ENCODE measurements at regions not wholly inside any gene's neighbourhood (a gene's known extent, or its start where the extent isn't known, plus 50 kb on each side); places are given as distances from the start of the nearest gene placed in this dataset.
A peak's percentile ranks its signal among the peaks of the same experiment; 100 is the strongest.

- no peaks in the 10 kb centered on the region for H3K9me3 ChIP-seq
- no peak overlapping the region for H3K4me3 ChIP-seq
- no peaks in the 10 kb centered on the region for H3K27me3 ChIP-seq
- 42 to 50% methylated on average over 4 of the region's 4 CpGs for WGBS, 2 donors
- TF ChIP-seq CTCF (IDR thresholded peaks at IDR 0.05): no peak
- H3K4me1 ChIP-seq: peaks cover 0 to 5% (median 0%) of the 10 kb centered on the region in 9 donors
- intact Hi-C loops (cut with DNase I): no loop called here
- DNase-seq: peak in 1 of 2 donors; percentile 24
- H3K36me3 ChIP-seq: no peaks in the 10 kb centered on the region
- peak in 6 of 8 donors; percentile 28 to 76 (median 66) for ATAC-seq
- no peak overlapping the region for H3K27ac ChIP-seq
Measured at GRCh38 chr2:59734743-59735142, 818.7 kb downstream of the BCL11A start.

- no peak overlapping the region for H3K4me3 ChIP-seq
- DNase-seq (no peak), ATAC-seq (peak in 4 of 8 donors; percentile 27 to 55 (median 42))
- no peak for TF ChIP-seq CTCF (IDR thresholded peaks at IDR 0.05)
- no peaks in the 10 kb centered on the region for H3K9me3 ChIP-seq
- H3K4me1 ChIP-seq: peaks cover 0 to 5% (median 0%) of the 10 kb centered on the region in 9 donors
- H3K27me3 ChIP-seq: peaks cover 0 to under 1% (median 0%) of the 10 kb centered on the region in 7 donors
- intact Hi-C loops (cut with DNase I): no loop called here
- WGBS, 2 donors: 42 to 60% methylated on average over 3 of the region's 3 CpGs
- H3K27ac ChIP-seq: no peak overlapping the region
- H3K36me3 ChIP-seq: no peaks in the 10 kb centered on the region
Measured at GRCh38 chr2:59733970-59734369, 819.5 kb downstream of the BCL11A start.

DNA sequence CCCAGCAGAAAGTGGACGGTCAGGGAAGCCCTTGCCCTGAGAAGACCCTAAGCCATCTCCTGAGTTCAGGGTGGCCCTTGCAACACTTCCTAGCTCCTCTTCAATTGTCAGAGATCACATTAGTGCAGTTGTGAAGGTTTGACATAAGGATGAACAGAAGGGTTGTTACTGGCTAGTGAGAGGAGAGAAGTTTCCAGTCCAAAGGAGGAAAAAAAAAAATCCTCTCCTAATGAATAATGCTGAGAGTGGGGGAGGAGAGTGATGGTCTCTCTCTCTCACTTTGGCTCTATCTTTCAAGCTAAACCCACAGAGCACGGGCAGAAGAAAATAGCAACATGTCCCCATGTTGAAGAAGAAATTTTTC, 819.9 kb downstream of the BCL11A start:
- ATAC-seq (no peak), DNase-seq (no peak)
- H3K4me3 ChIP-seq: no peak overlapping the region
- TF ChIP-seq CTCF (IDR thresholded peaks at IDR 0.05): no peak
- peaks cover 0 to 3% (median 0%) of the 10 kb centered on the region in 7 donors for H3K27me3 ChIP-seq
- no peaks in the 10 kb centered on the region for H3K36me3 ChIP-seq
- WGBS, 2 donors: 83 to 84% methylated on average over 2 of the region's 2 CpGs
- intact Hi-C loops (cut with DNase I): no loop called here
- no peak overlapping the region for H3K27ac ChIP-seq
- no peaks in the 10 kb centered on the region for H3K9me3 ChIP-seq
- H3K4me1 ChIP-seq: peaks cover 0 to 5% (median 0%) of the 10 kb centered on the region in 9 donors

DNA sequence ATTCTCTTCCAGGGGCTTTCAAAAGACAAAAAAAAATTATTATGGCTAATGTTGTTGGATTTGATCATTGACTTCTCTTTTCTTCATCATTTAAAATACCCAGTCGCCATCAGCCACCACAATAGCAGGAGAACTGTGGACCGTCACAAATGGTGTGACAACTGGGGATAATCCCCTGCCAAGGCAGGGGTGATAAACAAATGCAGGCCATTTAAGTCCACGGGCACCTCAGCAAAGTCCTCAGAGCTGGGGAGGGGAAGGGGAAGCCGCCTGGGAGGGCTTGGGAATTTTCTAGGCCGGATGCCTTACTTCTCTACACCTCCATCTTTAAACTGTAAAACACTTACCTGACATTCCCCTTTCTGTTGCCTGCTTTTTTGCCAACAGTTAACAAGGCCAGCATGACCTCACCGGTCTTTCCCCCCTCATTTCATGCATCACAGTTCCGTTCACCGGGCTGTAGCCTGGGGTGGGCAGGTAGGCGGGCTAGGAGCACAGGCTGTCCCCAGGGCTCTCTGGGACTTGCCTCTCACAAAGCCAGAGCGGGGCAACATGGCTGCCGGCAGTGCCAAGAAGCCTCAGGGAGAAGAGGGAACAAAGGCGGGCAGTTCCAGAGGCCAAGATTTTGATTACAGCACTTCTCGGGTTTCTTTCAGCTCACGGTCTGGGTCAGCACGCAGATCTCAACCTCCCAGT, 820.4 kb downstream of the BCL11A start:
- 82 to 85% methylated on average over 15 of the region's 15 CpGs for WGBS, 2 donors
- DNase-seq: no peak
- no peaks in the 10 kb centered on the region for H3K9me3 ChIP-seq

More for the DNA sequence above, 820.4 kb downstream of the BCL11A start:
- H3K4me3 ChIP-seq: no peak overlapping the region
- no peak for ATAC-seq
- no peak overlapping the region for H3K27ac ChIP-seq
- intact Hi-C loops (cut with DNase I): no loop called here
- H3K4me1 ChIP-seq: peaks cover 0 to 5% (median 0%) of the 10 kb centered on the region in 9 donors
- H3K36me3 ChIP-seq: no peaks in the 10 kb centered on the region
- no peak for TF ChIP-seq CTCF (IDR thresholded peaks at IDR 0.05)
- peaks cover 0 to 3% (median 0%) of the 10 kb centered on the region in 7 donors for H3K27me3 ChIP-seq

Measured in heart right ventricle (tissue), 16 donors.